GM21717 (cell line): ENCODE measurements at regions not wholly inside any gene's neighbourhood (a gene's known extent, or its start where the extent isn't known, plus 50 kb on each side); places are given as distances from the start of the nearest gene placed in this dataset.

ENCODE experiments used
- ATAC-seq: cut with Tn5 transposase; IDR thresholded peaks from one replicate; pipeline ENCODE4 v1.9.1; 2021; ENCODE audit warnings: mild to moderate bottlenecking, moderate library complexity; ENCODE audit not compliant: unreplicated experiment

DNA sequence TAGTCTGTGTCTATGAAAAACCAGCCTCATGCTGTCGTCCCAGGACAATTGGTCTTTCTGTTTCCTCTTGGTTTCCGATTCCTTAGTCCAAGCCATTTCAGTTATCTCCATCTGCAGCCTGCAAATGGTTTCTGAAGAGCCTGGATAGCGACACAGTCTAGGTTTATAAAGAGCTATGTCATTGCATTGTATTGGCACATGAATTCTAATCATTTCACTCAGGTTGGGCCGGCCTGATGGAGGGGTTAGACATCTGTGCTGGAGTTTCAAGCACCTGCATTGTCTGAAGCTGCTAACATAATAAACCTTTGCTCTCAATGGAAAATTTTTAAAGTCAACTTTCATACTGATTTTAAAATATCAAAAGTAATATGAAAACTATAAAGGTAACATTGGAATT is 232.6 kb upstream of the MAP3K7 start:
- ATAC-seq, result no peak

- no peak for ATAC-seq
These were observed 231.3 kb upstream of the MAP3K7 start for GRCh38 chr6:90818163-90818562.

DNA sequence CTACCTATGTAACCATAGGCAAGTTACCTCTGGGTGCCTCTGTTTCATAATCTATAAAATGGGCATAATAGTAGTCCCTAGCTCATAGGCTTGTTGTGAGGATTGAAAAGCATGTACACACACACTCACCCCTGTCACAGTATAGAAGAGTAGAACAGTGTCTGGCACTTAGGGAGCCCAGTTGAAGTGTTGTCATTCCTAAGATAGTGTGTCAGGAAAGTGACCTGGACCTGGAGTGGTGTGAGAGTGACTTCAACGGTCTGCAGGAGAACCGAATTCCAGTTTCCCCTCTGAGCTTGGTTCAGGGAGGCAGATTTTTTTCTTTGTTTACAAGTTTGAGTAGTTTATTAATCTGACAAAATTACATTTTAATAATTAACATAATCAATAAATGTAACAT is 229.9 kb upstream of the MAP3K7 start:
- ATAC-seq, result no peak

GRCh38 chr6:90811596-90812226 is 224.8 kb upstream of the MAP3K7 start:
- no peak for ATAC-seq

- no peak for ATAC-seq
These were observed 222.2 kb upstream of the MAP3K7 start for GRCh38 chr6:90809035-90809434.

- no peak for ATAC-seq
These were observed 221.2 kb upstream of the MAP3K7 start for GRCh38 chr6:90807791-90808701.

DNA sequence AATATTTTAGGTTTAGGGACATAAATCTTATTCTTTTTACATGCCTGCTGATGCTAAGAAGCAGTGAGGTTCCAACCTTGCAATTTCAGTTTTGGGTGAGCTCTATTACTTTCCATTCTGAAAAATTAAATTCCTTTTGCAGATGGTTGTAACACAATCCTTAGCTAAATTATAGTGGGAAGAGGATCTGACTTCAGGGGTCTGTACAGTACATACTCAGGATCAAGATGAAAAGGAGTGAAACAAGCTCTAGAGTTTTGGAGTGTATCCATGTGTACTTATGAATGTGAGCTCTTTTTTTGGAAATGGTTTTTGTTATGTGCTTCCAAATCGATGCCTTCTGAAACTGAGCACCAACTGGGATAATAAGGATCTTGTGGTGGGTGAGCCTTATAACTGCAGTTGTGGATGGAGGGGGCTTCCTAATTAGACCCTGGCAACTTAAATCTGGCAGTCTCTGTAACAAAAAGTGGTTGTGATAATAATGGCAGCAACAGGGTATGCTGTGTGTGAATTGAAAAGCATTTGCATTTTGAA is 218.8 kb upstream of the MAP3K7 start:
- ATAC-seq, result no peak

- ATAC-seq, result no peak
These were observed 217.1 kb upstream of the MAP3K7 start for GRCh38 chr6:90803956-90804355.

- ATAC-seq, result no peak
These were observed 208.2 kb upstream of the MAP3K7 start for GRCh38 chr6:90795078-90795477.

DNA sequence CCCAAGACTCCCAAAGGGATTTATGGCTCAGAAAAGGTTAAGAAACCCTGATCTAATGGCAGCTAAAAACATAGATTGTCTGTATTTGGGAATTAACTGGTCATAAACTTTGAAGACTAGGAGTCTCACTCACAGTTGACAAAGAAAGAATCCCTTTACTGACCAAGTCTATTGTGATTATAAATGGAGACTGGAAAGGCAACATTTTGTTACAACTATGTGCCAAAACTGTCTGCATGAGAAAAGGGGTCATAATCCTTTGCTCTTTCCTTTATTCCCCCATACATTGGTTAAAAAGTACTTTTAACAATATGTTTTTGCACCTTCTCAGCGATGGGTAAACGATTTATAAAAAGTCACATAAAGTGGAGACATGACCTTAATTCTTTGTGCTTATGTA is 206.9 kb upstream of the MAP3K7 start:
- ATAC-seq, result no peak

- no peak for ATAC-seq
These were observed 203.8 kb upstream of the MAP3K7 start for GRCh38 chr6:90790696-90791095.

DNA sequence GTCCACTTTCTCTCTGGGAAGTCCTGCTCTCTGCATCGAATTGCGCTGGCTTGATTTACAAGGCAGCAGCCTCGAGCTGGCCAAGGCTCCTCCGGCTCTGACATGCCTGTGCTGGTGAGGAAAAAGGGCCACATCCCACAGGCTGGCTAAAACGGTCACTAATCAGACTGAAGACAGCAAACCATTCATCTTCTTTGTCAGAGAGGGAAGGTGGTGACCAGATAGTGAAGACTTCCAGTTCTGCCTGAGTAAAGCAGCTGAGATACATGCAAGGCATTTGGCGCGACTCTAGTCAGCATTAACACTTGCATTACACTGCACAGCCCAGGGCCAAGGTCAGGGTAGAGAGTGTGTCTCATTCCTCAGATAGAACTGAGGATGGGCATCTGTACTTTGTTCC is 203.2 kb upstream of the MAP3K7 start:
- no peak for ATAC-seq

DNA sequence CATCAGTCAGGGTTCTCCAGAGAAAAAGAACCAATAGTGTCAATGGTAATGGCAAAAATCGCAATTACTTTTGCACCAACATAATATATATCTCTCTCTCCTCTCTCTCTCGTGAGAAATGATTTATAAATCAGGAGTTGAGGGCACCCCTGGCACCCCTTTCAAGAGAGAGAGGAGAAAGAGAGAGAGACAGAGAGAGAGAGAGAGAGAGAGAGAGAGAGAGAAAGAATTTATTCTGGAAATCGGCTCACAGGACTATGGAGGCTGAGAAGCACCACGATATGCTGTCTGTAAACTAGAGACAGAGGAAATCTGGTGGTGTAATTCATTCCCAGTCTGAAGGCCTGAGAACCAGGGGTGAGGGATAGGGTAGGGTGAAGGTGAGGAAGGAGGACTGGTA is 201.9 kb upstream of the MAP3K7 start:
- no peak for ATAC-seq

DNA sequence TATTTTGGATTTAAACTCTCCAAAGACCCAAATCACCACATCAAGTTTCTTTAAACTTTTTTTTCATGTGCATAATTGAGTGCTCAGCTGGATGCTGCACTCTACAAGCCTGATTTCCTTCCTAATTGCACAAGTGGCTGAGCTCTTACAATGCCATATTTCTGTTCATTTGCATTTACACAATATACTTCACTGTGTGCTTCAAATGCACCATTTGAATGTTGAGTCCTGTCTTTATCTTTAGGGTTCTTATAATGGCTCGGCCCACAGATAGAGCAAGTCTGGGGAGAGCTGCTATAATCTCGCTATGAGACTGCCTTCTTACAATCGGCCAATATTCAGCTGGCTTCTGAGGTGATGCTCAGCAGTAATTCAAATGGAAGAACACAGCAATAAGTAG is 200.6 kb upstream of the MAP3K7 start:
- ATAC-seq, result no peak

DNA sequence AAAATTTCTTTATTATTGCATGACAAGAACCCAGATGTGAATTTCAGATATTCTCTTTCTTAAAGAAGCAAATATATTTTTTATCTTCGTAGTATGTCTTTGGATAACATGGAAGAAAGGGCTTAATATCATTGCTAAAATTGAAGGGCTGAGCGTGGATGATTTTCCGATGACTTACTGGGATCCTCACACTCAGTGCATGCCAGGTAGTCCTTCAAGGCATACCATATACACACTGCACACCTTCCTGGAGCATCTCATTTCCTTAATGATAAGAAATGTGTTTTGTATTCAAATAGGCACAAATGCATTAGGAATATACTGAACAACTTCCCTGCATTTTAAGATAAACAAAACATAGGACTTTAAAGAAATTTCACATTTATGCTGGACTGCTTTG is 193.9 kb upstream of the MAP3K7 start:
- ATAC-seq, result no peak

GRCh38 chr6:90780141-90780540 is 193.3 kb upstream of the MAP3K7 start:
- no peak for ATAC-seq

GRCh38 chr6:90778417-90779203 is 191.7 kb upstream of the MAP3K7 start:
- ATAC-seq, result no peak

GRCh38 chr6:90770778-90771177 is 183.9 kb upstream of the MAP3K7 start:
- no peak for ATAC-seq

GRCh38 chr6:90765895-90766294 is 179.0 kb upstream of the MAP3K7 start:
- no peak for ATAC-seq

DNA sequence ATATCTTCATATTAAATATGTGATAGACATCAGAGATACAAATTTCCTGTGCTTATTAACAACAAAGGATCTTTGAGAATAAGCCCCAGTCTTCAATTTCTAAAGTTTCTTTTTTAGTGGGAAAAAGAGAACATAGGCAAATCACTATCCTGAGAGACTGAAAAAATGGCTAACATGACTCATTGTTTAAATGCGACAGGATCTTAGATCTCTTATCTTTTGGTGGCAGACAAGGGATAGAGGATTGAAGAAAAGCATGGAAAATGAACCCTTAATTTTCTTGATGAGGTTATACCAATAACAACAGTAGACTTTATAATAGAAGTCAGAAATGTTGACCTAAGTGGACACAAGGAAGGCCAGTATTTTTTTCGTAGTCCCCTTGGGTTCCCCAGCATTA is 178.6 kb upstream of the MAP3K7 start:
- ATAC-seq, result no peak

DNA sequence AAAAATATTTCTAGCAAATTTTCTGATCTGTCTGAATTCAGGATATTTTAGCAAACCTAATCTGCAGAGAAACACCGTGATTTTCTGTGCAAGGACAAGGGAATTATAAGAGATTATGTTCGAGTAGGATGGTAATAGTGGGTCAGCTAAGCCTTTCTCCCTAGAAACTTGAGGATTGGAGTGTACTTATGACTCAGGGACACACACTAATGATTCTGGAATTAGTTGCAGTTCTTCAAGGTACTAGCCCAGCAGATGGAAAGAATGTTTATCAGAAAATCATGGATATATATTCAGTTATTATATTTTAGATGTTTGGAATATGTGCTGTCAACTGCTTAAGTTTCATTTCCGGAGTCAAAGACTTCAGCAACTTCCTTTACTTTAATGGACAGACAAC is 177.1 kb upstream of the MAP3K7 start:
- no peak for ATAC-seq
